ENCODE measurements at regions not wholly inside any gene's neighbourhood (a gene's known extent, or its start where the extent isn't known, plus 50 kb on each side); places are given as distances from the start of the nearest gene placed in this dataset.

DNA sequence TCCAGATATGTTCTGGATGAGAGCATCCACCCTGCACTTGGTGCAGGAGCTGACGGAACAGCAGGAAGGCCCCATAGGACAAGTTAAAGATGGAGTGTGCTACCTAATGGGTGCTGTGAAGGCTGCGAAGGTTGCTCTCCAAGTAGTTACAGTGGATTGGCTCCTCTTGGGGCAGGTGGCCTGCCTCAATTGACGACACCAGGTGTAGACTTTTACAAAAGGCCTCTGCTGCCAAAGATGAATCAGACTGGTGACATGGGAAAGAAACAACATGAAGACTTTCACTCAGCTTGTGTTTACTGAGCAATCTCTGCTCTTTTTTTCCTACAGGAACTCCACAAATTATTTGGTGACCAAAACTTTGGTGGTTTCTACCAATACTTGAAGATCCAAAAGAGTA, 437.7 kb downstream of the PLCL1 start:
- DNase-seq (ENCODE audit: low spot score) = no peak
- POLR2A ChIA-PET (ENCODE audit: low non-redundant PET) = no interaction called here
- no peak overlapping the region for H3K27ac ChIP-seq
- CTCF ChIA-PET = no interaction called here
- TF ChIP-seq, protein P1, sequence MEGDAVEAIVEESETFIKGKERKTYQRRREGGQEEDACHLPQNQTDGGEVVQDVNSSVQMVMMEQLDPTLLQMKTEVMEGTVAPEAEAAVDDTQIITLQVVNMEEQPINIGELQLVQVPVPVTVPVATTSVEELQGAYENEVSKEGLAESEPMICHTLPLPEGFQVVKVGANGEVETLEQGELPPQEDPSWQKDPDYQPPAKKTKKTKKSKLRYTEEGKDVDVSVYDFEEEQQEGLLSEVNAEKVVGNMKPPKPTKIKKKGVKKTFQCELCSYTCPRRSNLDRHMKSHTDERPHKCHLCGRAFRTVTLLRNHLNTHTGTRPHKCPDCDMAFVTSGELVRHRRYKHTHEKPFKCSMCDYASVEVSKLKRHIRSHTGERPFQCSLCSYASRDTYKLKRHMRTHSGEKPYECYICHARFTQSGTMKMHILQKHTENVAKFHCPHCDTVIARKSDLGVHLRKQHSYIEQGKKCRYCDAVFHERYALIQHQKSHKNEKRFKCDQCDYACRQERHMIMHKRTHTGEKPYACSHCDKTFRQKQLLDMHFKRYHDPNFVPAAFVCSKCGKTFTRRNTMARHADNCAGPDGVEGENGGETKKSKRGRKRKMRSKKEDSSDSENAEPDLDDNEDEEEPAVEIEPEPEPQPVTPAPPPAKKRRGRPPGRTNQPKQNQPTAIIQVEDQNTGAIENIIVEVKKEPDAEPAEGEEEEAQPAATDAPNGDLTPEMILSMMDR (conservative IDR thresholded peaks at IDR 0.05; ENCODE audit: low read depth) = no peak

DNA sequence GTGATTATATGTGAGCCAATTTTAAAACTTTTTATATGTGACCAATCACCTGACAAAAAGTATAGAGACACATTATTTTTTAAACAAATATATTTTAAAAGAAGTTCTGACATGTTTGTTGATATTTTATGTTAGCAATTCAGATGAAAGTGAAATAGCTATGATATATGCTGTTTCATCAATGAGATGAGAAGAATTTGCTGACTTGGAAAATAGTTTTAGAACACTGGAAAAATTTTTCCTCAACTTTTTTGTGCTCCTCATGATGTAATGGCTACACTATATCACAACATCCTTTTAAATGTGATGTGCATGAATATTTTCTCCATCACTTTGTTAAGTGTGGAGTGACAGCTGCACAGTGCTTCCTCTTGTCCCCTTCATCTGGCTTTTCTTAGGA, 434.0 kb downstream of the PLCL1 start:
- DNase-seq (ENCODE audit: low spot score) = no peak
- no peak overlapping the region for H3K27ac ChIP-seq
- TF ChIP-seq, protein P1 (conservative IDR thresholded peaks at IDR 0.05; ENCODE audit: low read depth) = no peak
- POLR2A ChIA-PET (ENCODE audit: low non-redundant PET) = no interaction called here
- CTCF ChIA-PET = no interaction called here

DNA sequence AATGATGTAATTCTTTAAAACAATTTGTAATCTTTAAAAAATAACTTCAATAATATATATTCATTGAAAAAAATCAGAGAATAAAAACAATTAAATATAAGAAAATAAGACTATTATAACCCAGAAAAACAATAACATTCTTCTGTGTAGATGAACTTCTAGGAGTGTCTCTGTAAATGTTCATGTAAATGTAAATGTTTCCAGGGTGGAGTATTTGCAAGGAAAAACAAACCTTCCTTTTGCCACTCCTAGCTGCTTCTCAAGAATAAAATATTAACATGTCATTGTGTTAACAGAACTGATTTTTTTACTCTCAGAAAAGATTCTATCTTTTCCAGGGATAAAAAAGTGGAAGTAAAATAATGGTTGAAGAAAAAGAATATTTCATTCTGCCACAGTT, 431.9 kb downstream of the PLCL1 start:
- ChIA-PET CTCF (no interaction called here), POLR2A (ENCODE audit: low non-redundant PET) (no interaction called here)
- TF ChIP-seq, protein P1 (conservative IDR thresholded peaks at IDR 0.05; ENCODE audit: low read depth) = no peak
- H3K27ac ChIP-seq = no peak overlapping the region
- DNase-seq (ENCODE audit: low spot score) = no peak

DNA sequence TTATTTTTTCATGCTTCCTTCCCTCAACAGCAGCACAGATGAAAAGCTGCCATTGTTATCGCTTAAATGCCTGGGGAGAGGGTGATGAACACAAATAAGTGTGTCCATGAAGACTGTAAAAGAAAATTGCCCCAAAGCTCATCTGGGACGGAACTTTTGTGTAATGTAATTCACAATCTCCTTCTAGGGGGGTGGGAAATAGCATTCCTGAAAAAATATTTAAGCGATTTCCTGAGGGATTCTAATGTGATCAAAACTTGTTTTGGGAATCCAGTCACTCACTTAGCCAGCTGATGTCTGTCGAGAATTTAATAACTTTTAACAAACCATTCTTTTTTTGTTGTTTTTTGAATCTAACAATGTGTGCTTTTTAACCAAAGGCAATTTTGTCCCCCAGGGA, 427.9 kb downstream of the PLCL1 start:
- ChIA-PET POLR2A (ENCODE audit: low non-redundant PET) (no interaction called here), CTCF (no interaction called here)
- TF ChIP-seq, protein P1 (conservative IDR thresholded peaks at IDR 0.05; ENCODE audit: low read depth) = no peak
- no peak overlapping the region for H3K27ac ChIP-seq
- no peak for DNase-seq (ENCODE audit: low spot score)

DNA sequence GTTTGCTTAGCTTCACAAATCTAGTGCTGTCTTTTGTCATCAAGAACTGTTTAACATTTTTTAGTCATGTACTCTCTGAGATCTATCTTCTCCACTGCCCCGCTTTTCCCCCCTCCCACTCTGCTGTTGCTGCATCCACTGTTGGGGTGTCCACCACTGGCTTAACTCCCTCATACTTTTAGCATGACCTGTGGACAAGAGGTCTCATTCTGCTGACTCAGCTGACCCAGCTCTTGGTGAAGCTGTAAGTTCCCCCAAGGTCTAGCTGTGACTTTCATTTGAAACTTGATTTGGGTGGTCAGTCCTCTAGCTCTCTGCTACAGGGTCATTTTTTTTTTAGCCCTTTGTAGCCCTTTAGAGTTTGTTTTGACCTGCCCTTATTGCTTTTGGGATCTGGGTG, 427.2 kb downstream of the PLCL1 start:
- POLR2A ChIA-PET (ENCODE audit: low non-redundant PET) = no interaction called here
- TF ChIP-seq, protein P1 (conservative IDR thresholded peaks at IDR 0.05; ENCODE audit: low read depth) = no peak
- no peak overlapping the region for H3K27ac ChIP-seq
- DNase-seq (ENCODE audit: low spot score) = no peak
- CTCF ChIA-PET = interaction anchor here (0.5 to 0.9 kb wide), 3 partner anchors 25 to 65 kb away, joined by 3 to 4 read pairs (median 3); no protein-coding TSS in a partner anchor

DNA sequence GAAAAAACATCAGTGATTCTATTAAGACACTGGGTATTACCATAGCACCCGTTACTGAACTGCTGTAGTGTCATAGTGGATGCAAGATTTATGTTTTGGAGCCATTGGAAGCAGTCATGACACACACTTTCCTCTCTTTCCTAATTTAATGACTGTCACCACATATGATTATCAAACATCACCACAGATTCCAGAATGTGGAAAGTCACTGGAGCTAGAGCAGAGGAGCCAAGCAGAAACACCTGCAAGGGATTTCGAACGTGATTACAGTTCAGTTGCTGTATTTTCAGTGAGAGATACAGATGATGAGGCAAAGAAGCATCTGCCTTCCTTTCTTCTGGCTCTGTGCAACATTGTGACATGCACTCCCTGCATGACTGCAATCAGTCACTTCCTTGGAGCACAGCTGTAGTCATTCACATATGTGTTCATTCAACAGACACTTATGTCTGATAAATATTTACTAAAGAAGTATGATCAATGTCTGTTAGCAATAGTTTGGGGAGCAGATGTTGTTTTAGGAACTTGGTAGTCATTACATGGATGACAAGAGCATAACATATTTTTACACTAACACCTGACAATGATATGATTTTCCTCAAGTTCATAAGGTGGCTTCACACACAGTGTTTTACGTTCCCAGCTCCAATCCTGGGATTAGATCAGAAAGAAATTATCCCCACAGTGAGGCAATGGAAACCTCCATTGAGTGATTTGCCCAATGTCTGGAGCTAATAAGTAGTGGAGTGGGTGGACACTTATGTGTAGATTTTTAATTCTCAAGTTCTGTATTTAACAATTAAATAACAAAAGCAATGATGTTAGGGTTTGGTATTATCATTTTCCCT, 416.6 kb downstream of the PLCL1 start:
- POLR2A ChIA-PET (ENCODE audit: low non-redundant PET) = no interaction called here
- CTCF ChIA-PET = no interaction called here
- no peak overlapping the region for H3K27ac ChIP-seq
- DNase-seq (ENCODE audit: low spot score) = no peak
- TF ChIP-seq, protein P1 (conservative IDR thresholded peaks at IDR 0.05; ENCODE audit: low read depth) = no peak

Data from RWPE1 (cell line).